ENCODE measurements at regions not wholly inside any gene's neighbourhood (a gene's known extent, or its start where the extent isn't known, plus 50 kb on each side); places are given as distances from the start of the nearest gene placed in this dataset.

DNA sequence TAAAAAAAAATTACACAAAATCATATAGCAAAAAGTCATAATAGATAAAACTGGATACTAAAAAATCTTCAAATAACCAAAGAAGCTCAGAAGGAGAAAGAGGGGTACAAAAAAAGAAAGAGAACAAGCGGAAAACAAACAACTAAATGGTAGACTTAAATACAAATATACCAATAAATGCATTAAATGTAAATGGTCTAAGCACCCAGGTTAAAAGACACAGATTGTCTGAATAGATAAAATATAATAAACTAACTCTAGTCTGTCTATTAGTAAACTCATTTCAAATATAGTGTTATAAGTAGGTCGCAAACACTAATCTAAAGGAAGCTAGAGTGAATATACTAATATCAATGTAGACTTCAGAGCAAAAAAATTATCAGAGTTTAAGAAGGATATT is 357.4 kb downstream of the METTL4 start:
- no peaks in the 10 kb centered on the region for H3K27me3 Mint-ChIP-seq (ENCODE audit: low read depth)
- no peaks in the 10 kb centered on the region for H3K4me1 Mint-ChIP-seq
- no peak overlapping the region for H3K4me3 Mint-ChIP-seq
- no peak overlapping the region for H3K27ac Mint-ChIP-seq
- H3K9me3 Mint-ChIP-seq = peaks cover 52% of the 10 kb centered on the region
- ChIA-PET CTCF (no interaction called here), POLR2A (no interaction called here)
- TF ChIP-seq, protein P1, sequence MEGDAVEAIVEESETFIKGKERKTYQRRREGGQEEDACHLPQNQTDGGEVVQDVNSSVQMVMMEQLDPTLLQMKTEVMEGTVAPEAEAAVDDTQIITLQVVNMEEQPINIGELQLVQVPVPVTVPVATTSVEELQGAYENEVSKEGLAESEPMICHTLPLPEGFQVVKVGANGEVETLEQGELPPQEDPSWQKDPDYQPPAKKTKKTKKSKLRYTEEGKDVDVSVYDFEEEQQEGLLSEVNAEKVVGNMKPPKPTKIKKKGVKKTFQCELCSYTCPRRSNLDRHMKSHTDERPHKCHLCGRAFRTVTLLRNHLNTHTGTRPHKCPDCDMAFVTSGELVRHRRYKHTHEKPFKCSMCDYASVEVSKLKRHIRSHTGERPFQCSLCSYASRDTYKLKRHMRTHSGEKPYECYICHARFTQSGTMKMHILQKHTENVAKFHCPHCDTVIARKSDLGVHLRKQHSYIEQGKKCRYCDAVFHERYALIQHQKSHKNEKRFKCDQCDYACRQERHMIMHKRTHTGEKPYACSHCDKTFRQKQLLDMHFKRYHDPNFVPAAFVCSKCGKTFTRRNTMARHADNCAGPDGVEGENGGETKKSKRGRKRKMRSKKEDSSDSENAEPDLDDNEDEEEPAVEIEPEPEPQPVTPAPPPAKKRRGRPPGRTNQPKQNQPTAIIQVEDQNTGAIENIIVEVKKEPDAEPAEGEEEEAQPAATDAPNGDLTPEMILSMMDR (IDR thresholded peaks at IDR 0.05) = no peak
- TF ChIP-seq NR2C2 (CRISPR knock-in tag; IDR thresholded peaks at IDR 0.05) (no peak), OVOL2 (CRISPR knock-in tag; IDR thresholded peaks at IDR 0.05; ENCODE audit: borderline replicate concordance) (no peak)
- TF ChIP-seq, protein P2, sequence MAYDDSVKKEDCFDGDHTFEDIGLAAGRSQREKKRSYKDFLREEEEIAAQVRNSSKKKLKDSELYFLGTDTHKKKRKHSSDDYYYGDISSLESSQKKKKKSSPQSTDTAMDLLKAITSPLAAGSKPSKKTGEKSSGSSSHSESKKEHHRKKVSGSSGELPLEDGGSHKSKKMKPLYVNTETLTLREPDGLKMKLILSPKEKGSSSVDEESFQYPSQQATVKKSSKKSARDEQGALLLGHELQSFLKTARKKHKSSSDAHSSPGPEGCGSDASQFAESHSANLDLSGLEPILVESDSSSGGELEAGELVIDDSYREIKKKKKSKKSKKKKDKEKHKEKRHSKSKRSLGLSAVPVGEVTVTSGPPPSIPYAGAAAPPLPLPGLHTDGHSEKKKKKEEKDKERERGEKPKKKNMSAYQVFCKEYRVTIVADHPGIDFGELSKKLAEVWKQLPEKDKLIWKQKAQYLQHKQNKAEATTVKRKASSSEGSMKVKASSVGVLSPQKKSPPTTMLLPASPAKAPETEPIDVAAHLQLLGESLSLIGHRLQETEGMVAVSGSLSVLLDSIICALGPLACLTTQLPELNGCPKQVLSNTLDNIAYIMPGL (CRISPR knock-in tag; IDR thresholded peaks at IDR 0.05) = no peak
- ATAC-seq (no peak), DNase-seq (ENCODE audit: low spot score) (no peak)
- H3K36me3 Mint-ChIP-seq = peaks cover 16% of the 10 kb centered on the region

DNA sequence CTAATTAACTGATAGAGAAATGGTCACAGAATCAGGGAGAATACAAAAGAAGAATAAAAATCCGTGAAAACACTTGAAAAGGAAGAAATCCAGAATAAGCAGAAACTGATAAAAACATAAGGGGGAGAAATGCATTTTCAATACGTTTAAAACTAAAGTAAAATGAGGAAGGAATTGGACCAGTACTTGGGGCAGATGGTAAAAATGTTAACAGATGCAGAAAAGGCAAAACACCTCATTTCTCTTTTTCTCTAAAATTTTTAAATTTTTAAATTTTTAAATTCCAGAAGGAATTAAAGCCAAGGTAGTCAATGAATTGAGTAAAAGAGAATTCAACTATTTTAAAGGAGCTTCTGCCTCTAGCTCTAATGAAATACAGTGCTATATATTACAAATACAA is 353.9 kb downstream of the METTL4 start:
- ATAC-seq (no peak), DNase-seq (ENCODE audit: low spot score) (no peak)
- TF ChIP-seq, protein P3, sequence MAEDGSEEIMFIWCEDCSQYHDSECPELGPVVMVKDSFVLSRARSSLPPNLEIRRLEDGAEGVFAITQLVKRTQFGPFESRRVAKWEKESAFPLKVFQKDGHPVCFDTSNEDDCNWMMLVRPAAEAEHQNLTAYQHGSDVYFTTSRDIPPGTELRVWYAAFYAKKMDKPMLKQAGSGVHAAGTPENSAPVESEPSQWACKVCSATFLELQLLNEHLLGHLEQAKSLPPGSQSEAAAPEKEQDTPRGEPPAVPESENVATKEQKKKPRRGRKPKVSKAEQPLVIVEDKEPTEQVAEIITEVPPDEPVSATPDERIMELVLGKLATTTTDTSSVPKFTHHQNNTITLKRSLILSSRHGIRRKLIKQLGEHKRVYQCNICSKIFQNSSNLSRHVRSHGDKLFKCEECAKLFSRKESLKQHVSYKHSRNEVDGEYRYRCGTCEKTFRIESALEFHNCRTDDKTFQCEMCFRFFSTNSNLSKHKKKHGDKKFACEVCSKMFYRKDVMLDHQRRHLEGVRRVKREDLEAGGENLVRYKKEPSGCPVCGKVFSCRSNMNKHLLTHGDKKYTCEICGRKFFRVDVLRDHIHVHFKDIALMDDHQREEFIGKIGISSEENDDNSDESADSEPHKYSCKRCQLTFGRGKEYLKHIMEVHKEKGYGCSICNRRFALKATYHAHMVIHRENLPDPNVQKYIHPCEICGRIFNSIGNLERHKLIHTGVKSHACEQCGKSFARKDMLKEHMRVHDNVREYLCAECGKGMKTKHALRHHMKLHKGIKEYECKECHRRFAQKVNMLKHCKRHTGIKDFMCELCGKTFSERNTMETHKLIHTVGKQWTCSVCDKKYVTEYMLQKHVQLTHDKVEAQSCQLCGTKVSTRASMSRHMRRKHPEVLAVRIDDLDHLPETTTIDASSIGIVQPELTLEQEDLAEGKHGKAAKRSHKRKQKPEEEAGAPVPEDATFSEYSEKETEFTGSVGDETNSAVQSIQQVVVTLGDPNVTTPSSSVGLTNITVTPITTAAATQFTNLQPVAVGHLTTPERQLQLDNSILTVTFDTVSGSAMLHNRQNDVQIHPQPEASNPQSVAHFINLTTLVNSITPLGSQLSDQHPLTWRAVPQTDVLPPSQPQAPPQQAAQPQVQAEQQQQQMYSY (CRISPR knock-in tag; IDR thresholded peaks at IDR 0.05) = no peak
- no peak for TF ChIP-seq ZNF416 (CRISPR knock-in tag; IDR thresholded peaks at IDR 0.05)
- no peak for TF ChIP-seq SMAD3 (CRISPR knock-in tag; IDR thresholded peaks at IDR 0.05; ENCODE audit: borderline replicate concordance)
- TF ChIP-seq, protein P4, sequence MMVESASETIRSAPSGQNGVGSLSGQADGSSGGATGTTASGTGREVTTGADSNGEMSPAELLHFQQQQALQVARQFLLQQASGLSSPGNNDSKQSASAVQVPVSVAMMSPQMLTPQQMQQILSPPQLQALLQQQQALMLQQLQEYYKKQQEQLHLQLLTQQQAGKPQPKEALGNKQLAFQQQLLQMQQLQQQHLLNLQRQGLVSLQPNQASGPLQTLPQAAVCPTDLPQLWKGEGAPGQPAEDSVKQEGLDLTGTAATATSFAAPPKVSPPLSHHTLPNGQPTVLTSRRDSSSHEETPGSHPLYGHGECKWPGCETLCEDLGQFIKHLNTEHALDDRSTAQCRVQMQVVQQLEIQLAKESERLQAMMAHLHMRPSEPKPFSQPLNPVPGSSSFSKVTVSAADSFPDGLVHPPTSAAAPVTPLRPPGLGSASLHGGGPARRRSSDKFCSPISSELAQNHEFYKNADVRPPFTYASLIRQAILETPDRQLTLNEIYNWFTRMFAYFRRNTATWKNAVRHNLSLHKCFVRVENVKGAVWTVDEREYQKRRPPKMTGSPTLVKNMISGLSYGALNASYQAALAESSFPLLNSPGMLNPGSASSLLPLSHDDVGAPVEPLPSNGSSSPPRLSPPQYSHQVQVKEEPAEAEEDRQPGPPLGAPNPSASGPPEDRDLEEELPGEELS (CRISPR knock-in tag; IDR thresholded peaks at IDR 0.05) = no peak
- TF ChIP-seq ATF1 (CRISPR knock-in tag; IDR thresholded peaks at IDR 0.05) = no peak
- no peak for TF ChIP-seq CBFB (CRISPR knock-in tag; IDR thresholded peaks at IDR 0.05; ENCODE audit: low read depth)
- TF ChIP-seq GABPB1 (CRISPR knock-in tag; IDR thresholded peaks at IDR 0.05) = no peak
- no peak for TF ChIP-seq NR2C2 (CRISPR knock-in tag; IDR thresholded peaks at IDR 0.05)
- no peak for TF ChIP-seq MXD4 (CRISPR knock-in tag; IDR thresholded peaks at IDR 0.05; ENCODE audit: borderline replicate concordance)
- no peak for TF ChIP-seq ESRRA (CRISPR knock-in tag; IDR thresholded peaks at IDR 0.05; ENCODE audit: borderline replicate concordance)
- TF ChIP-seq, protein P5, sequence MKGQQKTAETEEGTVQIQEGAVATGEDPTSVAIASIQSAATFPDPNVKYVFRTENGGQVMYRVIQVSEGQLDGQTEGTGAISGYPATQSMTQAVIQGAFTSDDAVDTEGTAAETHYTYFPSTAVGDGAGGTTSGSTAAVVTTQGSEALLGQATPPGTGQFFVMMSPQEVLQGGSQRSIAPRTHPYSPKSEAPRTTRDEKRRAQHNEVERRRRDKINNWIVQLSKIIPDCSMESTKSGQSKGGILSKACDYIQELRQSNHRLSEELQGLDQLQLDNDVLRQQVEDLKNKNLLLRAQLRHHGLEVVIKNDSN (CRISPR knock-in tag; IDR thresholded peaks at IDR 0.05) = no peak
- TF ChIP-seq ZNF317 (CRISPR knock-in tag; IDR thresholded peaks at IDR 0.05; ENCODE audit: borderline replicate concordance, low read depth) = no peak
- TF ChIP-seq, protein P6, sequence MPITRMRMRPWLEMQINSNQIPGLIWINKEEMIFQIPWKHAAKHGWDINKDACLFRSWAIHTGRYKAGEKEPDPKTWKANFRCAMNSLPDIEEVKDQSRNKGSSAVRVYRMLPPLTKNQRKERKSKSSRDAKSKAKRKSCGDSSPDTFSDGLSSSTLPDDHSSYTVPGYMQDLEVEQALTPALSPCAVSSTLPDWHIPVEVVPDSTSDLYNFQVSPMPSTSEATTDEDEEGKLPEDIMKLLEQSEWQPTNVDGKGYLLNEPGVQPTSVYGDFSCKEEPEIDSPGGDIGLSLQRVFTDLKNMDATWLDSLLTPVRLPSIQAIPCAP (CRISPR knock-in tag; IDR thresholded peaks at IDR 0.05) = no peak
- TF ChIP-seq ZNF671 (CRISPR knock-in tag; IDR thresholded peaks at IDR 0.05) = no peak
- TF ChIP-seq NR3C1 (CRISPR knock-in tag; conservative IDR thresholded peaks at IDR 0.05; ENCODE audit: low read depth) = no peak
- TF ChIP-seq TP53 (CRISPR knock-in tag; IDR thresholded peaks at IDR 0.05) = no peak
- TF ChIP-seq, protein P7, sequence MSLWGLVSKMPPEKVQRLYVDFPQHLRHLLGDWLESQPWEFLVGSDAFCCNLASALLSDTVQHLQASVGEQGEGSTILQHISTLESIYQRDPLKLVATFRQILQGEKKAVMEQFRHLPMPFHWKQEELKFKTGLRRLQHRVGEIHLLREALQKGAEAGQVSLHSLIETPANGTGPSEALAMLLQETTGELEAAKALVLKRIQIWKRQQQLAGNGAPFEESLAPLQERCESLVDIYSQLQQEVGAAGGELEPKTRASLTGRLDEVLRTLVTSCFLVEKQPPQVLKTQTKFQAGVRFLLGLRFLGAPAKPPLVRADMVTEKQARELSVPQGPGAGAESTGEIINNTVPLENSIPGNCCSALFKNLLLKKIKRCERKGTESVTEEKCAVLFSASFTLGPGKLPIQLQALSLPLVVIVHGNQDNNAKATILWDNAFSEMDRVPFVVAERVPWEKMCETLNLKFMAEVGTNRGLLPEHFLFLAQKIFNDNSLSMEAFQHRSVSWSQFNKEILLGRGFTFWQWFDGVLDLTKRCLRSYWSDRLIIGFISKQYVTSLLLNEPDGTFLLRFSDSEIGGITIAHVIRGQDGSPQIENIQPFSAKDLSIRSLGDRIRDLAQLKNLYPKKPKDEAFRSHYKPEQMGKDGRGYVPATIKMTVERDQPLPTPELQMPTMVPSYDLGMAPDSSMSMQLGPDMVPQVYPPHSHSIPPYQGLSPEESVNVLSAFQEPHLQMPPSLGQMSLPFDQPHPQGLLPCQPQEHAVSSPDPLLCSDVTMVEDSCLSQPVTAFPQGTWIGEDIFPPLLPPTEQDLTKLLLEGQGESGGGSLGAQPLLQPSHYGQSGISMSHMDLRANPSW (CRISPR knock-in tag; conservative IDR thresholded peaks at IDR 0.05; ENCODE audit: low read depth) = no peak
- TF ChIP-seq SOX15 (CRISPR knock-in tag; IDR thresholded peaks at IDR 0.05) = no peak
- no peak for TF ChIP-seq HMGA2 (CRISPR knock-in tag; IDR thresholded peaks at IDR 0.05)
- TF ChIP-seq PRRX2 (CRISPR knock-in tag; IDR thresholded peaks at IDR 0.05) = no peak
- H3K9me3 Mint-ChIP-seq = peaks cover 51% of the 10 kb centered on the region
- POLR2A ChIA-PET = no interaction called here
- peaks cover 13% of the 10 kb centered on the region for H3K36me3 Mint-ChIP-seq
- no peaks in the 10 kb centered on the region for H3K27me3 Mint-ChIP-seq (ENCODE audit: low read depth)
- H3K4me1 Mint-ChIP-seq = no peaks in the 10 kb centered on the region
- CTCF ChIA-PET = no interaction called here
- H3K4me3 Mint-ChIP-seq = no peak overlapping the region
- no peak overlapping the region for H3K27ac Mint-ChIP-seq

Measured in WTC11 (cell line).